ENCODE measurements at regions not wholly inside any gene's neighbourhood (a gene's known extent, or its start where the extent isn't known, plus 50 kb on each side); places are given as distances from the start of the nearest gene placed in this dataset.
A peak's percentile ranks its signal among the peaks of the same experiment; 100 is the strongest.

DNA sequence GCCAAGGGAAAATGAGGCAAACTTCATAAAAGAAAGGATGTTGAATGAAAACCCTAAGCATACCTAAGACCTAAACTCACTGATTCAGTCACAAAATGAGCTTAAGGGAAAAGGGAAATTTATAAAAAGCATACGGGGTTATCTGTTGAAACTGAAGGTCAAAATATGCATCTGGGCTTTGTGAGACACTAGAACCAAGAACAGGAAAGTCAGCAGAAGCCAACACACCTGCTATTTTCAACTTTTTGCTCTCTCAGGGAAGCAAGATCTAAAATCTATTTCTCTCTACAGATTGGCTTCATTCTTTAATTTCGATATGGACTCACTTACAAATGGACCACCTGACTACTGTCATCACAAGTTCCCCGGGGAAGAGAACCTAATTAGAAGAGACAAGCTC is 338.6 kb upstream of the NECTIN3 start:
- H3K36me3 ChIP-seq (ENCODE audit: insufficient read depth): no peaks in the 10 kb centered on the region
- no peaks in the 10 kb centered on the region for H3K79me2 ChIP-seq (ENCODE audit: insufficient read depth, low read depth)
- H4K20me1 ChIP-seq (ENCODE audit: insufficient read depth): no peaks in the 10 kb centered on the region
- H2AFZ ChIP-seq (ENCODE audit: low read depth): peak overlapping the region; percentile 70
- no peaks in the 10 kb centered on the region for H3K27me3 ChIP-seq (ENCODE audit: insufficient read depth, low read depth)
- H3K27ac ChIP-seq: peak overlapping the region; percentile 75
- H3K9ac ChIP-seq: peak overlapping the region; percentile 39; the same call in 1 of the 2 replicates
- no peak for TF ChIP-seq CTCF (conservative IDR thresholded peaks at IDR 0.05; ENCODE audit: low read depth, low read length)
- H3K4me1 ChIP-seq (ENCODE audit: low read depth, poor library complexity, severe bottlenecking): peaks cover 67% of the 10 kb centered on the region
- no peak overlapping the region for H3K4me3 ChIP-seq (IDR thresholded peaks at IDR 0.05; ENCODE audit: insufficient read depth, low read depth, low read length)
- H3K4me2 ChIP-seq: peak overlapping the region; percentile 88

GRCh38 chr3:110734524-110734923 is 337.1 kb upstream of the NECTIN3 start:
- Histone ChIP-seq H2AFZ (ENCODE audit: low read depth) (no peak overlapping the region), H3K4me1 (ENCODE audit: low read depth, poor library complexity, severe bottlenecking) (peaks cover 67% of the 10 kb centered on the region), H3K27me3 (ENCODE audit: insufficient read depth, low read depth) (no peaks in the 10 kb centered on the region), H3K4me2 (no peak overlapping the region), H4K20me1 (ENCODE audit: insufficient read depth) (no peaks in the 10 kb centered on the region), H3K27ac (no peak overlapping the region), H3K9ac (no peak overlapping the region), H3K79me2 (ENCODE audit: insufficient read depth, low read depth) (no peaks in the 10 kb centered on the region), H3K36me3 (ENCODE audit: insufficient read depth) (no peaks in the 10 kb centered on the region), H3K4me3 (IDR thresholded peaks at IDR 0.05; ENCODE audit: insufficient read depth, low read depth, low read length) (no peak overlapping the region)
- TF ChIP-seq CTCF (conservative IDR thresholded peaks at IDR 0.05; ENCODE audit: low read depth, low read length): no peak

- Histone ChIP-seq H2AFZ (ENCODE audit: low read depth) (peak overlapping the region; percentile 41; the same call in 1 of the 2 replicates), H3K27ac (peak overlapping the region; percentile 56), H3K36me3 (ENCODE audit: insufficient read depth) (no peaks in the 10 kb centered on the region), H3K79me2 (ENCODE audit: insufficient read depth, low read depth) (no peaks in the 10 kb centered on the region), H3K9ac (no peak overlapping the region), H4K20me1 (ENCODE audit: insufficient read depth) (no peaks in the 10 kb centered on the region), H3K27me3 (ENCODE audit: insufficient read depth, low read depth) (no peaks in the 10 kb centered on the region), H3K4me2 (peak overlapping the region; percentile 30; the same call in 1 of the 2 replicates), H3K4me3 (IDR thresholded peaks at IDR 0.05; ENCODE audit: insufficient read depth, low read depth, low read length) (no peak overlapping the region), H3K4me1 (ENCODE audit: low read depth, poor library complexity, severe bottlenecking) (peaks cover 56% of the 10 kb centered on the region)
- TF ChIP-seq CTCF (conservative IDR thresholded peaks at IDR 0.05; ENCODE audit: low read depth, low read length): no peak
These were observed 335.3 kb upstream of the NECTIN3 start for GRCh38 chr3:110736332-110736731.

DNA sequence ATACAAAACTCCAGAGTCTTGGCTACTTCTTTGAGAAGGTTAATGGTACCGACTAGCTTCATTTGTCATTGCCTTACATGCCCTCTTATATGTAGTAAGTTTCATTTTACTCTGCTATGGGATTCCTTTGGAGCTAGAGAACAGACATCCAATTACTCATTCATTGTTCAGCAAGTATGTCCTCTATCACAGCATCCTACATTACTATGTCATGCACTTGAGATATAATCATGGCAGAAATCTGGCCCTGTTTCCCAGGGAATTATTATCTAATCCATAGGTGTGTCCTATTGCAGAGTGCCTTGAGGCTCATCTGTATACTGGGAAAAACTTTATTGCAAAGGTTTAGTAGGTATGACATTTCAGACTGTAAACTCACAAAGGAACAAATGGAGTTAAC is 333.1 kb upstream of the NECTIN3 start:
- H2AFZ ChIP-seq (ENCODE audit: low read depth): no peak overlapping the region
- peaks cover 41% of the 10 kb centered on the region for H3K4me1 ChIP-seq (ENCODE audit: low read depth, poor library complexity, severe bottlenecking)
- no peaks in the 10 kb centered on the region for H4K20me1 ChIP-seq (ENCODE audit: insufficient read depth)
- H3K36me3 ChIP-seq (ENCODE audit: insufficient read depth): no peaks in the 10 kb centered on the region
- H3K9ac ChIP-seq: no peak overlapping the region
- no peaks in the 10 kb centered on the region for H3K27me3 ChIP-seq (ENCODE audit: insufficient read depth, low read depth)
- no peaks in the 10 kb centered on the region for H3K79me2 ChIP-seq (ENCODE audit: insufficient read depth, low read depth)
- H3K4me2 ChIP-seq: no peak overlapping the region
- TF ChIP-seq CTCF (conservative IDR thresholded peaks at IDR 0.05; ENCODE audit: low read depth, low read length): no peak
- H3K27ac ChIP-seq: no peak overlapping the region
- no peak overlapping the region for H3K4me3 ChIP-seq (IDR thresholded peaks at IDR 0.05; ENCODE audit: insufficient read depth, low read depth, low read length)
